WTC11 (cell line): ENCODE measurements at regions not wholly inside any gene's neighbourhood (a gene's known extent, or its start where the extent isn't known, plus 50 kb on each side); places are given as distances from the start of the nearest gene placed in this dataset.
A peak's percentile ranks its signal among the peaks of the same experiment; 100 is the strongest.

ENCODE experiments used
- ATAC-seq: fragments of 200-7000 bp; cut with Tn5 transposase; 2 replicates; pipeline ENCODE4 v1.10.0; 2021; ENCODE audit warnings: mild to moderate bottlenecking, moderate library complexity
- CTCF ChIA-PET: fragments of 300-600 bp; sonication (Branson Sonifier 250); formaldehyde crosslinking; loops from one replicate; lab custom pipeline; 2021; ENCODE audit warnings: antibody characterized with exemption; lab: Charles Lee
- POLR2A ChIA-PET: fragments of 350-600 bp; sonication (Branson Sonifier 250); formaldehyde crosslinking; loops from one replicate; lab custom pipeline; 2021; ENCODE audit warnings: antibody characterized with exemption; lab: Charles Lee
- DNase-seq: peaks from one replicate; pipeline ENCODE4 v3.0.0; 2021; ENCODE audit warnings: low spot score
- H3K27ac Mint-ChIP-seq: 2 replicates; pipeline ENCODE4 v1.8.0; 2021; ENCODE audit warnings: mixed read lengths
- H3K27me3 Mint-ChIP-seq: 2 replicates; pipeline ENCODE4 v1.8.0; 2021; ENCODE audit warnings: low read depth, mild to moderate bottlenecking, moderate library complexity, mixed read lengths
- H3K36me3 Mint-ChIP-seq: 2 replicates; pipeline ENCODE4 v1.8.0; 2021; ENCODE audit warnings: mixed read lengths
- H3K4me1 Mint-ChIP-seq: 2 replicates; pipeline ENCODE4 v1.8.0; 2022; ENCODE audit warnings: mixed read lengths
- H3K4me3 Mint-ChIP-seq: 2 replicates; pipeline ENCODE4 v1.8.0; 2021; ENCODE audit warnings: mild to moderate bottlenecking, moderate library complexity, mixed read lengths
- H3K9me3 Mint-ChIP-seq: 2 replicates; pipeline ENCODE4 v1.8.0; 2021; ENCODE audit warnings: mixed read lengths
- ELF4 ChIP-seq: sonication (generic); formaldehyde crosslinking; IDR thresholded peaks from 2 replicates; pipeline ENCODE4 v1.8.1; 2022; ENCODE audit warnings: low read depth, mild to moderate bottlenecking, moderate library complexity, missing genetic modification reagents
- FOXP4 ChIP-seq: sonication (generic); formaldehyde crosslinking; IDR thresholded peaks from 2 replicates; pipeline ENCODE4 v1.8.0; 2022; ENCODE audit warnings: mild to moderate bottlenecking, missing genetic modification reagents
- GABPB1 ChIP-seq: sonication (generic); formaldehyde crosslinking; IDR thresholded peaks from 2 replicates; pipeline ENCODE4 v1.8.1; 2023; ENCODE audit warnings: mild to moderate bottlenecking, missing genetic modification reagents
- JAZF1 ChIP-seq: fragments of 250-450 bp; sonication (Bioruptor Pico); IDR thresholded peaks from 2 replicates; pipeline ENCODE4 v1.9.0; 2021; ENCODE audit warnings: moderate library complexity, mild to moderate bottlenecking, inconsistent platforms
- NFE2L1 ChIP-seq: sonication (generic); formaldehyde crosslinking; IDR thresholded peaks from 2 replicates; pipeline ENCODE4 v1.8.1; 2023; ENCODE audit warnings: missing genetic modification reagents
- NR1H2 ChIP-seq: sonication (generic); formaldehyde crosslinking; IDR thresholded peaks from 2 replicates; pipeline ENCODE4 v1.9.0; 2021; ENCODE audit warnings: mild to moderate bottlenecking, moderate library complexity, missing genetic modification reagents
- NR2C2 ChIP-seq: sonication (generic); formaldehyde crosslinking; IDR thresholded peaks from 2 replicates; pipeline ENCODE4 v1.8.0; 2022; ENCODE audit warnings: mild to moderate bottlenecking, missing genetic modification reagents
- PRRX2 ChIP-seq: fragments of 250-450 bp; sonication (Bioruptor Pico); IDR thresholded peaks from 2 replicates; pipeline ENCODE4 v1.8.0; 2021; ENCODE audit warnings: mild to moderate bottlenecking
- SMAD4 ChIP-seq: sonication (generic); formaldehyde crosslinking; IDR thresholded peaks from 2 replicates; pipeline ENCODE4 v1.8.0; 2022; ENCODE audit warnings: mild to moderate bottlenecking, missing genetic modification reagents
- SP1 ChIP-seq: sonication (generic); formaldehyde crosslinking; conservative IDR thresholded peaks from 2 replicates; pipeline ENCODE4 v1.8.1; 2022; ENCODE audit warnings: missing genetic modification reagents
- ZBTB21 ChIP-seq: sonication (generic); formaldehyde crosslinking; IDR thresholded peaks from 2 replicates; pipeline ENCODE4 v1.8.1; 2023; ENCODE audit warnings: mild to moderate bottlenecking, missing genetic modification reagents, borderline replicate concordance
- ZNF317 ChIP-seq: sonication (generic); formaldehyde crosslinking; IDR thresholded peaks from 2 replicates; pipeline ENCODE4 v1.8.1; 2023; ENCODE audit warnings: low read depth, mild to moderate bottlenecking, moderate library complexity, missing genetic modification reagents, borderline replicate concordance
- ZNF416 ChIP-seq: fragments of 250-450 bp; sonication (Bioruptor Pico); IDR thresholded peaks from 2 replicates; pipeline ENCODE4 v1.9.0; 2021; ENCODE audit warnings: mild to moderate bottlenecking, inconsistent platforms
- ZNF512 ChIP-seq: sonication (generic); formaldehyde crosslinking; IDR thresholded peaks from 2 replicates; pipeline ENCODE4 v1.8.1; 2022; ENCODE audit warnings: missing genetic modification reagents, borderline replicate concordance
- ZSCAN18 ChIP-seq: fragments of 250-450 bp; sonication (Bioruptor Pico); IDR thresholded peaks from 2 replicates; pipeline ENCODE4 v2.1.2; 2022; ENCODE audit warnings: mild to moderate bottlenecking, moderate library complexity
- TF ChIP-seq, protein P1 (sequence below): sonication (generic); formaldehyde crosslinking; IDR thresholded peaks from 2 replicates; pipeline ENCODE4 v1.8.0; 2022; ENCODE audit warnings: missing genetic modification reagents
- TF ChIP-seq, protein P2 (sequence below): sonication (generic); formaldehyde crosslinking; conservative IDR thresholded peaks from 2 replicates; pipeline ENCODE4 v1.8.1; 2022; ENCODE audit warnings: mild to moderate bottlenecking, missing genetic modification reagents
- TF ChIP-seq, protein P3 (sequence below): sonication (generic); formaldehyde crosslinking; conservative IDR thresholded peaks from 2 replicates; pipeline ENCODE4 v1.8.1; 2023; ENCODE audit warnings: mild to moderate bottlenecking, low read depth, missing genetic modification reagents, moderate library complexity

DNA sequence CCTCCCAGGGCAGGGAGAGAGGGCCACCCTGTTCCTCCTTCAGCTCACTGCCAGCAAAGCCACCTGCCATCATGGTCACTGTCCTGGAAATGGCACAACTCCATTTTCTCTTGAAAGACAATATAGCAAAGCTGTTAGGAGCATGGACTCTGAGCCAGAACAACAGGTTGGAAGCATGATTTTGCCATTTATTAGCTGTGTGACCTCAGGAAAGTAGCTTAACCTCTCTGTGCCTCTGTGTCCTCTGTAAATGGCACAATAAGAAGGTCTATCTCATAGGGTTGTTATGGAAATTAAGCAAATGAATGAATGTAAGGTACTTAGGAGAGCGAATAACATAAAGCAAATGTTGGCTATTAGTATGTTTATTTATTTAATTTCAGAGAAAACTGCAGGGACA, 730.4 kb upstream of the ID2 start (continued):
- TF ChIP-seq, protein P1, sequence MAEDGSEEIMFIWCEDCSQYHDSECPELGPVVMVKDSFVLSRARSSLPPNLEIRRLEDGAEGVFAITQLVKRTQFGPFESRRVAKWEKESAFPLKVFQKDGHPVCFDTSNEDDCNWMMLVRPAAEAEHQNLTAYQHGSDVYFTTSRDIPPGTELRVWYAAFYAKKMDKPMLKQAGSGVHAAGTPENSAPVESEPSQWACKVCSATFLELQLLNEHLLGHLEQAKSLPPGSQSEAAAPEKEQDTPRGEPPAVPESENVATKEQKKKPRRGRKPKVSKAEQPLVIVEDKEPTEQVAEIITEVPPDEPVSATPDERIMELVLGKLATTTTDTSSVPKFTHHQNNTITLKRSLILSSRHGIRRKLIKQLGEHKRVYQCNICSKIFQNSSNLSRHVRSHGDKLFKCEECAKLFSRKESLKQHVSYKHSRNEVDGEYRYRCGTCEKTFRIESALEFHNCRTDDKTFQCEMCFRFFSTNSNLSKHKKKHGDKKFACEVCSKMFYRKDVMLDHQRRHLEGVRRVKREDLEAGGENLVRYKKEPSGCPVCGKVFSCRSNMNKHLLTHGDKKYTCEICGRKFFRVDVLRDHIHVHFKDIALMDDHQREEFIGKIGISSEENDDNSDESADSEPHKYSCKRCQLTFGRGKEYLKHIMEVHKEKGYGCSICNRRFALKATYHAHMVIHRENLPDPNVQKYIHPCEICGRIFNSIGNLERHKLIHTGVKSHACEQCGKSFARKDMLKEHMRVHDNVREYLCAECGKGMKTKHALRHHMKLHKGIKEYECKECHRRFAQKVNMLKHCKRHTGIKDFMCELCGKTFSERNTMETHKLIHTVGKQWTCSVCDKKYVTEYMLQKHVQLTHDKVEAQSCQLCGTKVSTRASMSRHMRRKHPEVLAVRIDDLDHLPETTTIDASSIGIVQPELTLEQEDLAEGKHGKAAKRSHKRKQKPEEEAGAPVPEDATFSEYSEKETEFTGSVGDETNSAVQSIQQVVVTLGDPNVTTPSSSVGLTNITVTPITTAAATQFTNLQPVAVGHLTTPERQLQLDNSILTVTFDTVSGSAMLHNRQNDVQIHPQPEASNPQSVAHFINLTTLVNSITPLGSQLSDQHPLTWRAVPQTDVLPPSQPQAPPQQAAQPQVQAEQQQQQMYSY (CRISPR knock-in tag), result no peak
- TF ChIP-seq, protein P2, sequence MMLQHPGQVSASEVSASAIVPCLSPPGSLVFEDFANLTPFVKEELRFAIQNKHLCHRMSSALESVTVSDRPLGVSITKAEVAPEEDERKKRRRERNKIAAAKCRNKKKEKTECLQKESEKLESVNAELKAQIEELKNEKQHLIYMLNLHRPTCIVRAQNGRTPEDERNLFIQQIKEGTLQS, result no peak
- TF ChIP-seq NR1H2 (CRISPR knock-in tag) (no peak), NFE2L1 (CRISPR knock-in tag) (no peak), ZNF512 (CRISPR knock-in tag) (no peak)

GRCh38 chr2:7952046-7952745, 729.7 kb upstream of the ID2 start:
- Mint-ChIP-seq H3K9me3 (no peaks in the 10 kb centered on the region), H3K4me3 (no peak overlapping the region), H3K27ac (no peak overlapping the region), H3K4me1 (peaks cover 22% of the 10 kb centered on the region), H3K36me3 (no peaks in the 10 kb centered on the region), H3K27me3 (peaks cover 3% of the 10 kb centered on the region; the same call in 1 of the 2 replicates)
- DNase-seq (no peak), ATAC-seq (peak; percentile 39; the same call in 1 of the 2 replicates)
- ChIA-PET CTCF (no interaction called here), POLR2A (no interaction called here)
- TF ChIP-seq SP1 (CRISPR knock-in tag), result no peak
- no peak for TF ChIP-seq FOXP4
- no peak for TF ChIP-seq ZNF512 (CRISPR knock-in tag)
- TF ChIP-seq ZNF317 (CRISPR knock-in tag), result no peak
- no peak for TF ChIP-seq PRRX2 (CRISPR knock-in tag)
- TF ChIP-seq GABPB1 (CRISPR knock-in tag), result no peak
- no peak for TF ChIP-seq ZNF416 (CRISPR knock-in tag)
- TF ChIP-seq, protein P3, sequence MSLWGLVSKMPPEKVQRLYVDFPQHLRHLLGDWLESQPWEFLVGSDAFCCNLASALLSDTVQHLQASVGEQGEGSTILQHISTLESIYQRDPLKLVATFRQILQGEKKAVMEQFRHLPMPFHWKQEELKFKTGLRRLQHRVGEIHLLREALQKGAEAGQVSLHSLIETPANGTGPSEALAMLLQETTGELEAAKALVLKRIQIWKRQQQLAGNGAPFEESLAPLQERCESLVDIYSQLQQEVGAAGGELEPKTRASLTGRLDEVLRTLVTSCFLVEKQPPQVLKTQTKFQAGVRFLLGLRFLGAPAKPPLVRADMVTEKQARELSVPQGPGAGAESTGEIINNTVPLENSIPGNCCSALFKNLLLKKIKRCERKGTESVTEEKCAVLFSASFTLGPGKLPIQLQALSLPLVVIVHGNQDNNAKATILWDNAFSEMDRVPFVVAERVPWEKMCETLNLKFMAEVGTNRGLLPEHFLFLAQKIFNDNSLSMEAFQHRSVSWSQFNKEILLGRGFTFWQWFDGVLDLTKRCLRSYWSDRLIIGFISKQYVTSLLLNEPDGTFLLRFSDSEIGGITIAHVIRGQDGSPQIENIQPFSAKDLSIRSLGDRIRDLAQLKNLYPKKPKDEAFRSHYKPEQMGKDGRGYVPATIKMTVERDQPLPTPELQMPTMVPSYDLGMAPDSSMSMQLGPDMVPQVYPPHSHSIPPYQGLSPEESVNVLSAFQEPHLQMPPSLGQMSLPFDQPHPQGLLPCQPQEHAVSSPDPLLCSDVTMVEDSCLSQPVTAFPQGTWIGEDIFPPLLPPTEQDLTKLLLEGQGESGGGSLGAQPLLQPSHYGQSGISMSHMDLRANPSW (CRISPR knock-in tag), result no peak
- TF ChIP-seq ELF4 (CRISPR knock-in tag), result no peak
- no peak for TF ChIP-seq ZSCAN18 (CRISPR knock-in tag)
- TF ChIP-seq SMAD4 (CRISPR knock-in tag), result no peak
- no peak for TF ChIP-seq NR2C2 (CRISPR knock-in tag)
- TF ChIP-seq JAZF1 (CRISPR knock-in tag), result no peak
- TF ChIP-seq, protein P2, result no peak
- no peak for TF ChIP-seq ZBTB21 (CRISPR knock-in tag)
